Natural killer cell treated with Interleukin-12 subunit alpha and Interleukin-12 subunit beta and Interleukin-15 and Interleukin-18, amount 100 ng/mL, for 72 hours (primary cell): ENCODE measurements at regions not wholly inside any gene's neighbourhood (a gene's known extent, or its start where the extent isn't known, plus 50 kb on each side); places are given as distances from the start of the nearest gene placed in this dataset.
A peak's percentile ranks its signal among the peaks of the same experiment; 100 is the strongest.

Source experiments
- ATAC-seq, 2 donors: fragments of 150-1000 bp; cut with Tn5 transposase in 1 of 2; sonication (Bioruptor Pico), chemical (Tn5 transposase) in 1 of 2; 2 replicates each; pipeline ENCODE4 v1.10.0; 2021
- DNase-seq: peaks from one replicate; pipeline ENCODE4 v3.0.0; 2022; ENCODE audit warnings: low spot score
- H3K27ac Mint-ChIP-seq, 2 donors: 1 replicate in 1 of 2; 2 replicates in 1 of 2; pipeline ENCODE4 v1.8.0; 2022; ENCODE audit warnings: mixed read lengths in 2 of 2, mild to moderate bottlenecking in 1 of 2, moderate library complexity in 1 of 2
- H3K27me3 Mint-ChIP-seq, 2 donors: 1 replicate in 1 of 2; 2 replicates in 1 of 2; pipeline ENCODE4 v1.8.0; 2022; ENCODE audit warnings: mixed read lengths in 2 of 2
- H3K36me3 Mint-ChIP-seq: one replicate; pipeline ENCODE4 v1.8.0; 2022; ENCODE audit warnings: mixed read lengths
- H3K4me1 Mint-ChIP-seq, 2 donors: 1 replicate in 1 of 2; 2 replicates in 1 of 2; pipeline ENCODE4 v1.8.0; 2022; ENCODE audit warnings: low read depth in 2 of 2, mixed read lengths in 2 of 2, mild to moderate bottlenecking in 1 of 2
- H3K4me3 Mint-ChIP-seq: one replicate; pipeline ENCODE4 v1.8.0; 2022; ENCODE audit warnings: mixed read lengths
- H3K9me3 Mint-ChIP-seq: 2 replicates; pipeline ENCODE4 v1.8.0; 2022; ENCODE audit warnings: mixed read lengths

GRCh38 chr1:199859491-199859933, 168.0 kb upstream of the NR5A2 start:
- H3K36me3 Mint-ChIP-seq, result no peaks in the 10 kb centered on the region
- ATAC-seq (no peak), DNase-seq (no peak)
- no peaks in the 10 kb centered on the region for H3K9me3 Mint-ChIP-seq
- no peak overlapping the region for H3K4me3 Mint-ChIP-seq
- H3K27me3 Mint-ChIP-seq, result peaks cover 22% of the 10 kb centered on the region in 2 donors
- no peak overlapping the region for H3K27ac Mint-ChIP-seq
- peaks cover 6 to 9% of the 10 kb centered on the region in 2 donors for H3K4me1 Mint-ChIP-seq

DNA sequence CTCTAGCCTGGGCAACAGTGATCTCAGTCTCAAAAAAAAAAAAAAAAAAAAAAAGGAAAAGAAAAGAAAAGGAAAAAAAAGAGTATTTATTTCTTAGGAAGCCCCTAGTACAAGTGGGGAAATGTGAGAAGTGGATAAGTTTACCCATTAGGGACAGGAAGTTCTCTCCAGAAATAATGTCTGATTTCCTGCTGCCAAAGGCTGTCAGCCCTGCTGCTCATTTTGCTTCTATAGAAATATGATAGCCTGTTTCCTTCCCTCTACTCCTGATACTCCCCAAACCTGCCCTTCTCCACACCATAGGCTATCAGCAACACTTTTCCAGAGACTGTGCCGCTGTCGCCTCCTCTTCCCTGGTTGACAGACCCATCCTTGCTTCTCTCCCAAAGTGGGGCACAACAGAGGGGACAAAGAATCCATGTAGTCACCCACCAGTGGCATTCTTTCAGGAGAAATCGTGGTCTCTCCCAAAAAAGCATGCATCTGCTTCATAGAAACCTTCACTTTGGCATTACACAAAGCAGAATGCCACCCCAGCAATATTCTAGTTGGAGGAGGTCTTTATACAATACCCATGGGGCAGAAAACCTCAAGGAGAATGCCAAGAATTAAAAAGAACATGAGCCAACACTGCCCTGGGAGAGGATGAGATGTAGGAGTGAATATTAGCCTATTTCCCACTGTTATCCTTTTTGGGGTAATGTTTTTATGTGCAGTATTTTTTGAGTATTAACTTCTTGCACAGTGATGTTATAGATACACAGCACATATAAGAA, 166.3 kb upstream of the NR5A2 start:
- no peak for ATAC-seq
- H3K4me1 Mint-ChIP-seq, result peaks cover 6 to 9% of the 10 kb centered on the region in 2 donors

GRCh38 chr1:199862047-199862446, 165.5 kb upstream of the NR5A2 start:
- Mint-ChIP-seq H3K27me3 (peaks cover 15 to 19% of the 10 kb centered on the region in 2 donors), H3K9me3 (no peaks in the 10 kb centered on the region), H3K27ac (no peak overlapping the region), H3K4me1 (peaks cover 6 to 8% of the 10 kb centered on the region in 2 donors), H3K36me3 (no peaks in the 10 kb centered on the region), H3K4me3 (no peak overlapping the region)
- DNase-seq (no peak), ATAC-seq (no peak)

More for the DNA sequence above, 166.3 kb upstream of the NR5A2 start:
- no peak for DNase-seq
- H3K4me3 Mint-ChIP-seq, result no peak overlapping the region
- peaks cover 18 to 21% of the 10 kb centered on the region in 2 donors for H3K27me3 Mint-ChIP-seq
- no peaks in the 10 kb centered on the region for H3K36me3 Mint-ChIP-seq
- no peak overlapping the region for H3K27ac Mint-ChIP-seq
- H3K9me3 Mint-ChIP-seq, result no peaks in the 10 kb centered on the region

DNA sequence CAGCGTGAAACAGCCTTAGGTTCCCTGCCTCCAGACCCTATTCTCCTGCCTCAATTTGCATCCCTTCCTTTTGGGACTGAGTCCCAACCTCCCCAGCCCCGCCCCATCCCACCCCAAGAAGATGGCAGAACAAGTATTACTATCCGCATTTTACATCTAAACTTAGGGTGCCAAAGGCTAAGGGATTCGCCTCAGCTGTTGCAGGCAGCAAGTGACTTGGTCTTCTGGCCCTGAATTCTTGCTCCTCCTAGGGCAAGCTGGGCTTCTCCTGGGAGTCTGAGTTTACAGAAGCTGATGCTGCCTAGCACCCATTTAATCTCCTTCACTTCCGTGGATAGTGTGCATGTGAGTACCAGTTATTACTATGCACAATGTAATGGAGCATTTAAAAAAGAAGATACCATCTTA, 161.3 kb upstream of the NR5A2 start:
- ATAC-seq, result no peak
- H3K9me3 Mint-ChIP-seq, result no peaks in the 10 kb centered on the region
- no peak overlapping the region for H3K27ac Mint-ChIP-seq

GRCh38 chr1:199867601-199868000, 159.9 kb upstream of the NR5A2 start:
- H3K36me3 Mint-ChIP-seq, result no peaks in the 10 kb centered on the region
- peak; percentile 38 to 80 for ATAC-seq

More for the DNA sequence above, 161.3 kb upstream of the NR5A2 start:
- Mint-ChIP-seq H3K36me3 (no peaks in the 10 kb centered on the region), H3K4me3 (no peak overlapping the region), H3K27me3 (peaks cover 6 to 8% of the 10 kb centered on the region in 2 donors), H3K4me1 (peaks cover 0 to 6% of the 10 kb centered on the region in 2 donors)
- no peak for DNase-seq

DNA sequence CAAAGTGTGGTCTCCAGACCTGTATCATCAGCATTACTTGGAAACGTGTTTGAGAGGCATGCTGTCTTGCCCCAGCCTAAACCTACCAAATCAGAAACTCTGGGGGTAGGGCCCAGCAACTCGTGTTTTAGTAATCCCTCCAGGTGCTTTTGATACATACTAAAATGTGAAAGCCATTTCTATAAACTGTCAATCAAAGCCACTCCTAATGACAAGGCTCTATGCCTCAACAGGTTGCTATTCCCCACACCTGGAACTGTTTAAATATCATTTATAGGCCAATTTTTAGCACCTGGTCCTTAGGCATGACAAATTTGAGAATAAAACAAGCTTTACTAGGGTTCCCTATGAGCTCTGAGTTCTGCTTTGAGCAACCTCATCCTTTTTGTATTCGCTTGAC, 158.7 kb upstream of the NR5A2 start:
- Mint-ChIP-seq H3K4me1 (peaks cover 0 to 6% of the 10 kb centered on the region in 2 donors), H3K27ac (no peak overlapping the region), H3K36me3 (no peaks in the 10 kb centered on the region), H3K27me3 (peaks cover 6 to 8% of the 10 kb centered on the region in 2 donors), H3K9me3 (no peaks in the 10 kb centered on the region), H3K4me3 (no peak overlapping the region)
- DNase-seq (no peak), ATAC-seq (no peak)

More at GRCh38 chr1:199867601-199868000, 159.9 kb upstream of the NR5A2 start:
- Mint-ChIP-seq H3K27ac (no peak overlapping the region), H3K4me1 (peaks cover 0 to 6% of the 10 kb centered on the region in 2 donors), H3K27me3 (peaks cover 6 to 8% of the 10 kb centered on the region in 2 donors), H3K4me3 (no peak overlapping the region), H3K9me3 (no peaks in the 10 kb centered on the region)
- no peak for DNase-seq

- ATAC-seq, result no peak
- no peak for DNase-seq
- Mint-ChIP-seq H3K36me3 (no peaks in the 10 kb centered on the region), H3K27ac (no peak overlapping the region), H3K27me3 (peaks cover 14 to 39% of the 10 kb centered on the region in 2 donors), H3K4me3 (no peak overlapping the region), H3K9me3 (no peaks in the 10 kb centered on the region), H3K4me1 (no peaks in the 10 kb centered on the region)
Observed at GRCh38 chr1:199875337-199875736, 152.2 kb upstream of the NR5A2 start.

DNA sequence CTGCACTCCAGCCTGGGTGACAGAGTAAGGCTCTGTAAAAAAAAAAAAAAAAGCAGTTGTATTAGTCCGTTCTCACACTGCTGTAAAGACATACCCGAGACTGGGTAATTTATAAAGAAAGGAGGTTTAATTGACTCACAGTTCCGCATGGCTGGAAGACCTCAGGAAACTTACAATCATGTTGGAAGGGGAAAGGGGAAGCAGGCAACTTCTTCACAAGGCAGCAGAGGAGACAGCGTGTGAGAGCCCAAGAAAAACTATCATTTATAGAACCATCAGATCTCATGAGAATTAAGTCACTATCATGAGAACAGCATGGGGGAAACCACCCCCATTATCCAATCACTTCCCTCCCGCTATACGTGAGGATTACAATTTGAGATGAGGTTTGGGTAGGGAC, 151.7 kb upstream of the NR5A2 start:
- no peak overlapping the region for H3K4me3 Mint-ChIP-seq
- H3K36me3 Mint-ChIP-seq, result no peaks in the 10 kb centered on the region
- H3K4me1 Mint-ChIP-seq, result no peaks in the 10 kb centered on the region
- H3K27me3 Mint-ChIP-seq, result peaks cover 15 to 41% of the 10 kb centered on the region in 2 donors
- H3K9me3 Mint-ChIP-seq, result no peaks in the 10 kb centered on the region
- ATAC-seq (no peak), DNase-seq (no peak)
- no peak overlapping the region for H3K27ac Mint-ChIP-seq

GRCh38 chr1:199877526-199878384, 149.8 kb upstream of the NR5A2 start:
- H3K27ac Mint-ChIP-seq, result no peak overlapping the region
- H3K27me3 Mint-ChIP-seq, result peaks cover 15 to 41% of the 10 kb centered on the region in 2 donors
- no peaks in the 10 kb centered on the region for H3K4me1 Mint-ChIP-seq
- no peak for ATAC-seq
- no peaks in the 10 kb centered on the region for H3K9me3 Mint-ChIP-seq
- no peaks in the 10 kb centered on the region for H3K36me3 Mint-ChIP-seq
- no peak overlapping the region for H3K4me3 Mint-ChIP-seq
- no peak for DNase-seq

- no peak overlapping the region for H3K4me3 Mint-ChIP-seq
- H3K27me3 Mint-ChIP-seq, result peaks cover 17 to 47% of the 10 kb centered on the region in 2 donors
- H3K4me1 Mint-ChIP-seq, result no peaks in the 10 kb centered on the region
- DNase-seq (no peak), ATAC-seq (no peak)
- H3K36me3 Mint-ChIP-seq, result peaks cover 3% of the 10 kb centered on the region
- no peak overlapping the region for H3K27ac Mint-ChIP-seq
- H3K9me3 Mint-ChIP-seq, result no peaks in the 10 kb centered on the region
Observed at GRCh38 chr1:199878823-199879222, 148.7 kb upstream of the NR5A2 start.

DNA sequence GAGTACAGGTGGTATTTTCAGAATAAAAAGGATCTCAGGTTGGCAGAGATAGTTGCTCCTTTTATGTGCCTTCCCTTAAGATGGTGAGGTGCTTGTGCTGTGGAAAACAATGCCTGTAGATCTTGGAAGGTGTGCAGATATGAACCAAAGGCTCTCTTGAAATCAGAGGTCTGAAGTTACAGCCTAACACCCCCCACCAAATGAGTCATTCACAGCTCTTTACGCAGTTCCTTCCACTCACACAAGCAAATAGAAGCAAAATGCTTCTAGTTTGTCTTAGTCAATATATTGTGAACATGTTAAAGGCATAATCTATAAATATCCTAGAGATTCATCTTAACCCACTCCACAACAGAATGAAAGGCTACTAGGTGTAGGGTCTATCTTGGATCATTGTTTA, 128.9 kb upstream of the NR5A2 start:
- Mint-ChIP-seq H3K27me3 (peaks cover 6 to 24% of the 10 kb centered on the region in 2 donors), H3K4me3 (no peak overlapping the region), H3K27ac (no peak overlapping the region), H3K4me1 (no peaks in the 10 kb centered on the region), H3K9me3 (no peaks in the 10 kb centered on the region), H3K36me3 (no peaks in the 10 kb centered on the region)
- no peak for ATAC-seq
- no peak for DNase-seq

DNA sequence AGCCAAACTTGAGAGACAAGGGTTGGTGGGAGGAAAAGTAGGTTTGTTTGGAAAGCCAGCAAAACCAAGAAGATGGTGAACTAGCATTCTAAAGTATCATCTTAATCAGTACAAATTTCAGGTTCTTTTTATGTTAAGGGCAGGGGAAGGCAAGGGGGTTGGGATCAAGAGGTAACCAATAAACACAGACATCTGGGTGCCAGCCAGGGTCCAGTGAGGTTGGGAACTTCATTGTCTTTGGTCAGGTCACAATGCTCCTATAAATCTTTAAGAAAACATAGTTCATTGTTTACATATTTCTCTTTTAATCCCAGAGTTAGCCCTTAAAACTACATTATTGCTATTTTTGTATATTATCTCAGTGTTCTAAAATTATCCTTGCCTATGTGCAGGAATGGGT, 126.2 kb upstream of the NR5A2 start:
- H3K9me3 Mint-ChIP-seq, result no peaks in the 10 kb centered on the region
- ATAC-seq, result no peak

DNA sequence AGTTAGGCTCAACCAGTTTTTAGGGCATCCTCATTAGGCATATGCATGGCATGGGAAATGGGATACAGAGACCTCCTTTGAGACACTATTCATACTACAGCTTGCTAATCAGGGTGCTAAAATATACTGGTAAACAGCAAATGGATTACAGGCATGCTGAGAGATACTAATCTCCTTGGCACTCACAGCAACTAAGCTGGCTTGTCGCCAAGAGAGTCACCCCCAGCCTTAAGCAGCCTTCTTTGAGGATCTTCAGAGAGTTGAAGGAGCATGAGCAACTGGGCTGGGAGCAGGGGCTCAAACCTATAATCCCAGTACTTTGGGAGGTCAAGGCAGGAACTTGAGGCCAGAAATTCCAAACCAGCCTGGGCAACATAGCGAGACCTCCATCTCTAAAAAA, 120.1 kb upstream of the NR5A2 start:
- DNase-seq (no peak), ATAC-seq (no peak)
- H3K4me1 Mint-ChIP-seq, result no peaks in the 10 kb centered on the region
- H3K27me3 Mint-ChIP-seq, result peaks cover 2 to 9% of the 10 kb centered on the region in 2 donors
- H3K27ac Mint-ChIP-seq, result no peak overlapping the region
- no peaks in the 10 kb centered on the region for H3K36me3 Mint-ChIP-seq
- H3K9me3 Mint-ChIP-seq, result no peaks in the 10 kb centered on the region
- no peak overlapping the region for H3K4me3 Mint-ChIP-seq

More for the DNA sequence above, 126.2 kb upstream of the NR5A2 start:
- Mint-ChIP-seq H3K4me3 (no peak overlapping the region), H3K36me3 (no peaks in the 10 kb centered on the region), H3K27me3 (peaks cover 8 to 31% of the 10 kb centered on the region in 2 donors), H3K4me1 (no peaks in the 10 kb centered on the region), H3K27ac (no peak overlapping the region)
- no peak for DNase-seq

DNA sequence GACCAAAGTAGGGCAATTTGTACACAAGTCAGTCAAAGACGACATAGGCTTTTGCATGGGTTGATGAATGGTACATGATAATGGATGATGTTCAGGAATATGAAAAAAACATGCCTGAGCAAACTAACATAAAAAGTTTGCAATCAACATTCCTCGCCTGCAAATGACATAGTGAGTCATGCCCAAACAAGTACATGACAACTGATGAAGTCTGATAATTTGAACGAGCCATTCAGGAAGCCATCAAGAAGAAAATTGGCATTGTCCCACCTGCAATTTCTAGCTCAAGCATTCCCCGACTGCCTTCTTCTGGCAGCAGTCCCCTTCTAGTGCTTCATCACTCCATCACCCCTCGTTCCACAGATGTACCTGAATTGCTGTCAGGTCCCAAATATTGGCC, 118.4 kb upstream of the NR5A2 start:
- Mint-ChIP-seq H3K27me3 (peaks cover 7 to 16% of the 10 kb centered on the region in 2 donors), H3K36me3 (no peaks in the 10 kb centered on the region), H3K27ac (no peak overlapping the region), H3K4me3 (no peak overlapping the region), H3K4me1 (no peaks in the 10 kb centered on the region), H3K9me3 (no peaks in the 10 kb centered on the region)
- ATAC-seq, result no peak
- DNase-seq, result no peak
